ENCODE measurements at regions not wholly inside any gene's neighbourhood (a gene's known extent, or its start where the extent isn't known, plus 50 kb on each side); places are given as distances from the start of the nearest gene placed in this dataset.

GRCh38 chrX:97700547-97700946 lies 816.8 kb downstream of the RPA4 start:
- TF ChIP-seq CTCF (optimal IDR thresholded peaks at IDR 0.05 in 1 of 3, IDR thresholded peaks at IDR 0.05 in 1 of 3, conservative IDR thresholded peaks at IDR 0.05 in 1 of 3; ENCODE audit: extremely low read depth in 1 of 3, insufficient read depth in 2 of 3, low read length in 3 of 3) (no peak), EZH2 (IDR thresholded peaks at IDR 0.05; ENCODE audit: low read length) (no peak)

Measured in keratinocyte (primary cell).